GM12873 (cell line): ENCODE measurements at regions not wholly inside any gene's neighbourhood (a gene's known extent, or its start where the extent isn't known, plus 50 kb on each side); places are given as distances from the start of the nearest gene placed in this dataset.

Experiments
- CTCF ChIP-seq: IDR thresholded peaks from 2 replicates; pipeline ENCODE4 v1.5.1; 2012; ENCODE audit warnings: low read depth, mild to moderate bottlenecking, moderate library complexity, low read length, control low read depth; ENCODE audit not compliant: insufficient read depth; ENCODE audit errors: missing control alignments

- TF ChIP-seq CTCF = no peak
These were observed 518.5 kb downstream of the ZNF608 start for GRCh38 chr5:124227914-124228313.

- TF ChIP-seq CTCF = no peak
These were observed 526.0 kb downstream of the ZNF608 start for GRCh38 chr5:124220418-124220817.

GRCh38 chr5:124212934-124213333 is 533.5 kb downstream of the ZNF608 start:
- no peak for TF ChIP-seq CTCF

GRCh38 chr5:124210111-124210910 is 536.1 kb downstream of the ZNF608 start:
- no peak for TF ChIP-seq CTCF

GRCh38 chr5:124207118-124207517 is 539.3 kb downstream of the ZNF608 start:
- no peak for TF ChIP-seq CTCF

- TF ChIP-seq CTCF = no peak
These were observed 539.9 kb downstream of the ZNF608 start for GRCh38 chr5:124206540-124206939.

GRCh38 chr5:124203303-124203702 is 543.1 kb downstream of the ZNF608 start:
- no peak for TF ChIP-seq CTCF
